Midbrain (tissue), 1 donor: ENCODE measurements at regions not wholly inside any gene's neighbourhood (a gene's known extent, or its start where the extent isn't known, plus 50 kb on each side); places are given as distances from the start of the nearest gene placed in this dataset.
"Not testable (repeated sequence)": the region's sequence is repeated elsewhere in the genome, so short reads cannot be mapped to it uniquely, and the experiment has no call there.

Source experiments
- DNase-seq: peaks from one replicate; lab custom pipeline; 2025; lab: John Stamatoyannopoulos, UW

DNA sequence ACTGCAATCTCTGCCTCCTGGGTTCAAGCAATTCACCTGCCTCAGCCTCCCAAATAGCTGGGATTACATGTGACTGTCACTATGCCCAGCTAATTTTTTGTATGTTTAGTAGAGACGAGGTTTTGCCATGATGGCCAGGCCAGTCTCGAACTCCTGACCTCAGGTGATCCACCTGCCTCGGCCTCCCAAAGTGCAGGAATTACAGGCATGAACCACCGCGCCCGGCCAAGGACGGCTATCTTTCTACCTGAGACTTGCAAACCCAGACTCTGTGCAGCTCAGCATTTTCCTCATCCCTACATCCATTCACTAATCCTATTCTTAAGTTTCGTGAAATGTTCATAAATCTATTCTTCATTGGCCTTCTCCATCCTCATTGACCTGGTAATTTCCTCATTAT is 330.0 kb downstream of the ANTXR2 start:
- DNase-seq = no peak

DNA sequence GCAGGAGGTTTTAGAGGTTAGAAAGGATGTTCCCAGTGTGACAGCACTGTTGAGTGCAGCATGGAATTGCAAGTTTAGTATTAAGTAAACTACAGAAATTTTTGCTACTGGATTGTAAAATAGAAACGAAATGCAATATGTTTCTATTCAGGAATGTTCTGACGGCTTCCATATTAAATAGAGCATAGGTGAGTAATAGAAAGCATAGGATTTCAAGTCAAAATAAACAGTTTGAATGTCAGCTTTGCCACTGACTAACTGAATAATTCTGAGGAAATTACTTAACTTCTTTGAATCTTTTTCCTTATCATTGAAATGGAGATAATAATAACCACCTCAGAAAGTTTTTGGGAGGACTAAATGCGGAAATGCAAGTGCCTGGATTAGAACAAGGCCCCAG is 331.9 kb upstream of the GK2 start:
- DNase-seq = no peak

DNA sequence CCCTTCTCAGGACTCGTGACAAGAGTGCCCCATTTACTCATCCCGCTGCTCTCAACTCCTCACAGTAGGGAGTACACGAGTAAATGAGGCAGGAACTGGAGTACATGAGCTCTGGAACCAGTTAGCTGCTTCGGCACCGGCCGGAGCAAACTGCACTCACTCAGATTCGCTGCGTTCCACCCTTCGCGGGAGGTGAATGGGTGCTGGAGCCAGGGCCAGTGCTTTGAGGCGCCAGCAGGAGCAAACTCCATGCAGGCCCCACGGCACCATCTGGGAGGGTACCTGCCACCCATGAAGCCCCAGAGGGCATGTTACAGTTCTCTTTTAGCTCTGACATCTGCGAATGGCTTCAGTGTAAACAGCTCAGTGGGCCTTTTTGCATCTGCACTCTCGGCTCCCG is 315.5 kb upstream of the GK2 start:
- no peak for DNase-seq

DNA sequence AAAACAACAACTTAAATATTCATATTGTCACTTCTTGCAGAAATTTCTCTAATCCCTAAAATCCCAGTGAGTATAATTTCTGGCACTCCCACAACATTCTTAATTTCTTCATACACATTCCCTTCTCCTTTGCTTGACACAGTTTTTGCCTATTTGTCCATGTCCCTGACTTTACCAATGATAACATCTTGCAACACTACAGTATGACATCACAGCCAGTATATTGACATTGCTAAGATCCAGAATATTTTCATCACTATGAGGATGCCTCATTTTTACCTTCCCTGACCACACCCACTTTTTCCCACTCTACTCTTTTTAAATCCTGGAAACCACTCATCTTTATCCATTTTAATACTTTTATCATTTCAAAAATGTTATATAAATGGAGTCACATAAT is 292.3 kb upstream of the GK2 start:
- DNase-seq = no peak

DNA sequence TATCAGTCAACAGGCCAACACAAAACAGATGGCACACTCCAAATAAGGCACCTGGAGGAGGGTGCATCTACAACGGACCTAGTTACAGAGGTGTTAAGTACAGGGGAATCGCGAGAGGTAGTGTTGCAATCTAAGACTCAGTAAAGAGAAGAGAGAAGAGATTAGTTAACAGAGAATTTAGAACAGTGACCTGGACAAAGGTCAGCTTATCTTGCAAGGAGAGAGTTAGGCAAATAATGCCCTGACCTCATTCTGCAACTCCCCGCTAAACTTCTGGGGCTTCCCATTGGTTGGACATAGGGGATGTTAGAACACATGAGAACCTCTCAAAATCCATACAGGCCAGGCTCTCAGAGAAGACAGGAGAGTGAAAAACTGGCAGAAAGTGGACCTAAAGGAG is 289.4 kb upstream of the GK2 start:
- DNase-seq = no peak

DNA sequence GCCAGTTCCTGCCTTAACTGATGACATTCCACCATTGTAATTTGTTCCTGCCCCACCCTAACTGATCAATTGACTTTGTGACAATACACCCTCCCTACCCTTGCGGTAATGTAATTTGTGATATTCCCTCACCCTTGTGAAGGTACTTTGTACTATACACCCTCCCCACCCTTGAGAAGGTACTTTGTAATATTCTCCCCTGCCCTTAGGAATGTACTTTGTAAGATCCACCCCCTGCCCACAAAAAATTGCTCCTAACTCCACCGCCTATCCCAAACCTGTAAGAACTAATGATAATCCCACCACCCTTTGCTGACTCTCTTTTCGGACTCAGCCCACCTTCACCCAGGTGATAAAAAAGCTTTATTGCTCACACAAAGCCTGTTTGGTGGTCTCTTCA is 288.5 kb upstream of the GK2 start:
- not testable (repeated sequence) for DNase-seq

DNA sequence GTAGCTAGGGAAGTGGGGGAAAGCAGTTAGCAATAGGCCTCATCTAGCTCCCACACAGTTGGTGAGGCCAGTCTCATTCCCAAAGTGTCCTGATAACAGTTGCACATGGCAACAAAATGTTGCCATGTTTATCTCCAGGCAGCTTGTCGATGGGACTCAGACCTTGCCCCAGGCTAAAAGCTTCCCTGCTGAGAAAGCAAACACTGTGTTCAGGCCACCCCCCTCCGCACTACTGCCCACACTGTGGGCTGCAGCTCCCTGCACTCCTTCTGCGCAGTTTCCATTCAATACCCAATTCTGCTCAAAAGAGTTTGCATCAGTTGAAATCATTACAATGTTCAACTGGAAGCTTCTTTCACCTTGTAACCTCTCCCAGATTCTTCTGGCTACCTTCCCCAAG is 287.8 kb upstream of the GK2 start:
- no peak for DNase-seq

DNA sequence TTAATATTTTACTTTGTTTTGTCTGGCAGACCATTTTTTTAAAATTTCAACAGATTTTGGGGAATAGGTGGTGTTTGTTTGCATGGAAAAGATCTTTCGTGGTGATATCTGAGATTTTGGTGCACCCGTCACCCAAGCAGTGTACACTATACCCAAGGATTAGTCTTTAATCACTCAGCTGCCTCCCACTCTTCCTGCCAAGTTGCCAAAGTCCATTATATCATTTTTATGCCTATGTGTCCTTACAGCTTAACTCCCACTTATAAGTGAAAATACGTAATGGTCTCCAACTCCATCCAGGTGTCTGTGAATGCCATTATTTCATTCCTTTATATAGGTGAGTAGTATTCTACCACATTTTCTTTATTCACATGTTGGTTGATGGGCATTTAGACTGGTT is 281.7 kb upstream of the GK2 start:
- no peak for DNase-seq

DNA sequence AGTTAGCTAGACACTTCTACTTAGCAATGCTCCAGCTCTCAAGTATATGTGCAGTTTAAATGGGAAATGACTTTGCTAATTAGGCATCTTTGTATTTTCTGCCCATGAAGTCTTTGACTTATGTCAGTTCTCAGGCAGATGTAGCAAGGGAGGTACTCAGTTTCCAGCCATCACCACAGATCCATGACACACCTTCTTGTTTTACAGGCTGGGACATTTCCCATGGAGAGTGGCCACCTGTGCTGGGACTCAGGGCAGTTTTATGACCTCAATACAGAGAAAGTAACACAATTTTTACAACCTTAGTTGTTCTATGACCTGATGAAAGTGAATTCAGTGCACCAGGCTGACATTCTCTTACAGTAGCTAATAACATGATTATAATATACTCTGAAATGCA is 280.7 kb upstream of the GK2 start:
- no peak for DNase-seq

DNA sequence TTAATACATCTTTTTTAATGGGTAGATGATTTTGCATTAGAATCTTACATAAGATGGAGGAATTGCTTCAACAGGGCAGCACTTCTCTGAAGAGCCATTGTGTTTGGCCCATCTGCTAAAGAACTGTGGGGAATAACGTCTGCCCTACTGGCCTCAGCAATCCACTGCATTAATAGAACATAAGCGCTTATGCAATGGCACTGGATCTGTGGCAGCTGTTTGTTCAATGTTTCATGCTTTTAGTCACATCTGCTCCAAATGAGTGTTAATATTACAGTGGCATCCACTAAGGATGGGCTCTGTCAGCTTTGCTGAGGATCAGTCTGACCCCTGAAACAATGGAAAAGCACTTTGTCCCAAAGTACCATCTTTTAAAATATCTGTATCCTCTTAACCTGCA is 279.0 kb upstream of the GK2 start:
- no peak for DNase-seq

DNA sequence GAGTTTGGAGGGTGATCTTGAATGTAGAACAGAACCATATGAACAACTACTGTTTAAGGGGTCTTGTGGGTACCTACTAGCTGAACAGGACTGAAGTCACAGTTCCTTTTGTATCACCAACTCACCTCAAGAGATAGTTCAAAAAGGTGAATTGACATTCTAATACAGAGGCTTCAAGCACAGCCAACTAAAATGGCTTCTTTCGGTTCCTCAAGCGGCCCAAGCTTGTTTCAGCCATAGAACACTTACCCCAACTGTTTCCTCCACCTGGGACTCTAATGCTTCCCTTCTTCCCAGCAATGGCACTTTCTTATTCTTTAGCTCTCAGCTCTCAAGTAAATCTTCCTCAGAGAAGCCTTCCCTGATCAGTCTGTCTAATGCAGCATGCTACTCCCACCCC is 277.5 kb upstream of the GK2 start:
- DNase-seq = no peak

DNA sequence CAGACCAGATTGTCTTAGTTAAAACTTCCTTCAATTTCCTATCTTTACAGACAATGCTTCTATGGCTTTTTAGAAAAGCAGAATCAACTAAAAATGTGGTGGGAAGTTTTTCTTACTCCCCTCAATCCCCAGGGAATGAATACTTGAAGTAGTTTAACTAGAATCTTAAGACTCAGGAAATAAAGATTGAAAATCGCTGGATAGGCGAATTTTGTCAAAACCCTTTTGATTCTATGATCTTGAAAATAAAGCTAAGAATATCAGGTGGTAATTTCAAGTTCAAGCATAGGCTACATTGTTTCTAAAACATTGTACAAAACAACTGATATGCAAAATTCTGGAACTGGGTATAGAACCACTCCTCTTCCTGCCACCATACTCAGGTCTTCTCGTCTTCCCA is 276.5 kb upstream of the GK2 start:
- DNase-seq = no peak

DNA sequence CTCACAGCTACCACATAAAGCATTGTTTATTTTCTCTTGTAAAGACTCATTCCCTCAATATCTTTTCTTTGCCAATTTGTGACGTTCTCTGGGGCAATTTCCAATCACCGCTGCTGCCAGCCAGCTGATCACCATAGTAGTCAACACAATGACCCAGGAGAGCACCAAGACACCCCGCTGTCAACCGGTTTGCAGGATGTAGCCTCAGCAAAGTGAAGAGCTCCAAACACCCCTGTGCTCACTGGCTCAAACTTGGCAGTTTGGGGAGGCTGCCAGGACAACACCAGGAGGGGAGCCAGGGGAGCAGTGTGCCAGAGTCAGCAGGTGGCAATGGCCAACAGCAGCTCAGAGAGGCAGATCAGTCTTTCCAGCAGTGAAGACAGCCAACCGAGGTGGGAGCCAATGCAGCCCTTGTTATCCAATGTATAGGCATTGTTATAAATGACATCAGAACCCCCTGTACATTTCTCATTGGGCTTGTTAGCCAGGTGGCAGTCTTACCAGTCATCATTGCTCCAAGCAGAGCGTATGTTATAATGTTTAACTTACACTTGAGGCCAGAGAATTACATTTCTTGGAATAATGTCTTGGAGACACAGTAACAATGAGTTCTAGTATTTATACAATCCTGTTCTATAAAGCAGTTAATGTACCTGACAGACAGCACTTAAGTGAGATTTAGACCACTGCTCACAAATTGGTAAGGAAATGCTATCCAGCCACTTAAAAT is 274.9 kb upstream of the GK2 start:
- DNase-seq = peak; percentile 48

DNA sequence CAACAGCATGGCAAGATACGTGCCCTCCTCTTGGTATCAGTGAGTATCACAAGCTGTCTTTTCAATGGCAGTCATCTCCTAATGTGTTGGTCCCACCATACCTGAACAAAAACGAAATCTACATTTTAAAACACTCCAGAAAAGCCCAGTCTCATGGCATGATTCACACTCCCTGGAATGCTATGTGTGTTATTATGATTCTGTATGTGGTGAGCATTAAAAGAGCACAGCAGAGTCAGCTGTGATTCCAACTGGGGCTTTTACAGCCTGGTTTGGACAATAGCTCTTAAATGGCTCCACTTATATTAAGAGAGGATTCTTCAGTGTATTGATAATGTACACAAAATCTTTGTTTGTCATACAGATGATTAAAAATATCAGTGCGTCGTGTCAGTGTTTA is 274.1 kb upstream of the GK2 start:
- DNase-seq = no peak

DNA sequence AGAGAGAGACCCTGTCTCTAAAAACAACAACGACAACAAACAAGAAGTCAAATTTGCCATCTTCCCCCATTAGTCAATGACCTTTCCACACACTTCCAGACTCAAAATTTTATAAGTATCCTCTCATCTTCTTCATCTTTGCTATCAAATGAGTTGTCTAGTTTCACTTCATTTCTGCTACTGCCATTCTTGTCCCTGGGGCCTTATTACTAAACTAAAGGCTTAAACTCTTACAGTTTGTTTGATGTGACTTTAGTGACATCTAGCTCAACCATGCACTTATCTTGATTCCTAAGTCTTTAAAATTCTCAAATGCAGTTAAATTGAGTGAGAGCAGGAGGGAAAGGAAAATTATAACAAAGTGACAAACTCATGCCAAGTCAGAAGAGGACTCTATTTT is 271.8 kb upstream of the GK2 start:
- no peak for DNase-seq

DNA sequence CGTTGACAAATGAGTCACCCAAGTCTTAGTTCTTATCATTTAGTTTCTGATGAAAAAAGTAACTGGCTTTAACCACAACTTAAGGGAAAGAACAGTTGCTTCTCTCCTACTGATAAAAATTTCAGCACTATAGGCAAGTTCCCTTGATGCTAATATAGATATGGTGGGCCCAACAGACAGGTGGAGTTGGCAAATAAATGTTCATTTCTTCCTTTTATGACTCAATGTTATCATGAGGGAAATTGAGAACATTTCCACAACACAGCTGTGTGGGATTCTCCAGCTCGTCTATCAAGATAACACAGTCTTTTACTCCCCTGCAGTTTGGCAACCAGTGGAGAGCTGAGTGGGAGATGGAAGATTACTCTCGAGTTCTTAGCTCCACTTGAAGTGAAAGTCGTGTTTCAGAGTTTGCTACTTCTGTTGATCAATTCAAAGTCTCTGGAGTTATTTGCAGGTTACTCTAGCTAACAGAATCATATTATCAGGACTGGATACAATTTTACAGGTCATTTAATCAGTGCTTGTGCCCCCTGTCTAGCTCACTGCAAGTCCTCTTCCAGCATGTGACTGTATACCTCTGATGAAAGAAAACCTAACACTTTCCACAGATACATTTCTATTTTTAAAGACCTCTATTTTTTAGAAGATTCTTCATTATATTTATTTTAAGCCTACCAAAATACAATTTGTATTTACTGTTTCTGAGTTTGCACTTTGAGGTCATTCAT is 270.6 kb upstream of the GK2 start:
- no peak for DNase-seq

DNA sequence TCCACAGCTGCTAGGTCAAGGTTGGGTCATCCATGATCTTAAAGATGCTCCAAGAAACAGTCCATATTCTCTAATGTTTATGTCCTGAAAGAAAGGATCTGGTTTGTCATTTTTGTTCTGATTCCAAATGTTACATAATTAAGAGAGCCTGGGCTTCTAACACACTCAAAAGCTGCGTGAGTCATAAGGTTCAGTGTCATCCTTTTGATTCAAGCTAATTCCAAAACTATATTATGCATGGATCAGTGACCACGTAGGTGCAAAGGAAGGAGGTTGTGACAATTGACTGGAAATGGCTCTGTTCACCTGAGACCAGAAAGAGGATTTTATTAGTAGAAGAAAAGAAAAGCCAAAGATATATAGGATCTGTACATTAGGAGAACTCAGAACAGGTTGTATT is 268.7 kb upstream of the GK2 start:
- no peak for DNase-seq

DNA sequence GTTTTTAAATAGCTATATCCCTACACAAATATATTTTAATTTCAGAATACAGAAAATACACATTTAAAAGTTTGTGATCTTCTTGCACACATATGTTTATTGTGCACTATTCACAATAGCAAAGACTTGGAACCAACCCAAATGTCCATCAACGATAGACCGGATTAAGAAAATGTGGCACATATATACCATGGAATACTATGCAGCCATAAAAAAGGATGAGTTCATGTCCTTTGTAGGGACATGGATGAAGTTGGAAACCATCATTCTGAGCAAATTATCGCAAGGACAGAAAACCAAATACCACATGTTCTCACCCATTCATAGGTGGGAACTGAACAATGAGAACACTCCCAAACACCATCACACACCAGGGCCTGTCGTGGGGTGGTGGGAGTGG is 266.9 kb upstream of the GK2 start:
- DNase-seq = not testable (repeated sequence)

DNA sequence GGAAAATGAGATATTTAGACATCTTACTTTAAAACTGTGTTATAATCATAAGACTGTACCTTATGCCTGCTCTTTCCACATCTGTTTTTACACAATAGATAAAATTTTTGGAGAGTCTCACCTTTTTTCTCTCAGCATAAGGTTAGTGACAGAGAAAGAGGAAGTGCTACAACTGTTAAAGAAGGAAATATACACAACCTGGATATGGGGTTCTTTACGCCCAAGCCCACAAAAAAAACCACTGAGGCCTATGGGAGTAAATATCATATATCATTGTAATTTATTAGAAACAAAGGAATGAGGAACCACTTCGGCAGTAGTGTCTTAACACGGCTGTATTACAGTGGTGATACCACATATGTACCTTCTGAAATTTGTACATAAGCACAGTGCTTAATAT is 265.9 kb upstream of the GK2 start:
- DNase-seq = no peak

DNA sequence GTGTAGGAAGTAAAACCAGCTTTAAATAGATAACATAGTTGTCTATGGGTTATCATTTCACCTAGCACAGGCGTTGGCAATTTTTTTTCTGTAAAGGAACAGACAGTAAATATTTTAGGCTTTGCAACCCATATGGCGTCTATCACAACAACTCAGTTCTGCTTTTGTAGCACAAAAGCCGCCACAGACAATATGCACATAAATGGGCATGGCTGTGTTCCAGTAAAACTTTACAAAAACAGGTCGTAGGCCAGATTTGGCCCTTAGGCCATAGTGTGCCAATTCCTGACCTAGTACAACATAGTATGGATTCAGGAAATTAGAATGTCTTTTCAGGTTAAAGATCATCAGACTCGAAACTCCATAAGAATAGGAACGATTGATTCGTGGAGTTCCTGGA is 265.3 kb upstream of the GK2 start:
- DNase-seq = no peak

DNA sequence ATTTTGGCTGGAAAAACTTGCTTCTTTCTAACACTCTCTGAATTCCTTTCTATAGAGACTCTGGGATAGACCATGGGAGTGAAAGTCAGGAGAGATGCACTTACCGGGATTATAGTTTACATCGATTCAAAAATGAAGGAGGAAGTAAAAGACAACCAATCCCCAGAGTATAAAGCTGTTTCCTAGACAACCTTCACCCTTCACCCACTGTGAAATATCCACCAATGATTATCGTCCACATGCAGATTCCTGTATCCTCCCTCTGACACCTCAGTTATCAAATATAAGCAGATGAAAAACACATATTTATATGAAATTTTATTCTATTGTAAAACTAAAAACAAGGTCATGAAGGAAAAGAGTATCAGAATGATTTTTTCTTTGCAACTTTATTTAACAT is 258.8 kb upstream of the GK2 start:
- DNase-seq = no peak

DNA sequence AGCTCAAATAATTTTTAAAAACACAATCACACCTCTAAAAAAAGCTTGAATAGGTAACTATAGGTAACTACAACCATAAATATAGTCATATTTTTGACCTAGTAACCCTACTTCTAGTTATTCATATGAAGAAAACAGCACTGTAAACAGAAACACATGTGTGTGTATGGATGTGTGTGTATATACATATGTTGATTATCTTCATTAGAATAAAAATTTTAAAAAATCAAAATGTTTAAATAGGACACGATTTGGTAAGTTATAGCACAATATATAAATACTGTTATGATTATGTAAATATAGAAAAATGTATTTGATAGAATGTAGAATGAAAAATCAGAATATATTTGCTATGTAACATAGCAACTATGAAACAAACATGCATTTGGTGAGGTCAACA is 258.1 kb upstream of the GK2 start:
- no peak for DNase-seq

DNA sequence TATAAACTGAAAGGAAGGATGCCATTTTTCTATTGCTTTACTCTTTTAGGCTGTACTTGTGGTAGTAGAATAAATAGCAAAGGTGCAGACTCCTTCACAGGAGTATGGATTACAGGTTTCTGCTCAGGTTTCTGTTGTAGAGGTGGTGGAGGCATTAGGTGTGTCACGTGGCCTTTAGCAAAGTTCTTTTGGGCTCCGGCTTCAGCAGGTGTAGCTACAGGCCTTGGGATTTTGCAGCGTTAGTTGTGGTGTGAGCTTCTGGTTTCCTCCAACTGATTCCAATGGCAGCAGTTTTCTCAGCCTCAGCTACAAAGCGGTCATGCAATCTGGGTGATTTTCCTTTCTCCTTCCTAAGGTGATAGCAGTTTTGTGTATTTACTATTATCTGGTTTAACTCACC is 255.8 kb upstream of the GK2 start:
- DNase-seq = no peak

DNA sequence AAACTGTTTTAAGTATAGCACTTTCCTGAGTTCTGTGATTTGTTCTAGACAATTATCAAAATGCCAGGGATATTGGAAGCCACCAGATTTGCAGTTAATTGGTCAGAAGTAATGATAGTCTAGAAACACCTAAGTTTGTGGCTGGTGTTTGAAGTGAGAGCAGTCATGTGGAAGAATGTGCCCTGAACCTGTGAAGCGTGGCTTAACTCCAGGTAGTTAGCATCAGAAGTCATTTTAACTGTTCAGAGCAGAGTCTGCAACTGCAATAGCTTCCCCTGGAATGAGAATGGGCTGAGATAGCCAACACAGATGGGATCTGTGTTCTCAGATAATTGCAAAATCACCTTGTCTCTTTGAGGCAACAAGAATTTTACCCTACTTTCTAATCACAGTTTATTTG is 255.1 kb upstream of the GK2 start:
- DNase-seq = no peak
